Transverse colon (tissue), 4 donors: ENCODE measurements at regions not wholly inside any gene's neighbourhood (a gene's known extent, or its start where the extent isn't known, plus 50 kb on each side); places are given as distances from the start of the nearest gene placed in this dataset.

ENCODE experiments used
- DNase-seq: peaks from one replicate; pipeline ENCODE4 v3.0.0-alpha.2; 2019
- H3K27ac ChIP-seq, 4 donors: fragments of 200-600 bp; sonication (generic); 2 replicates each; pipeline ENCODE4 v1.5.1; 2016 to 2018; ENCODE audit warnings: inconsistent platforms in 4 of 4
- H3K27me3 ChIP-seq: fragments of 200-600 bp; sonication (generic); 2 replicates; pipeline ENCODE4 v1.5.1; 2017; ENCODE audit warnings: inconsistent platforms
- H3K36me3 ChIP-seq, 4 donors: fragments of 200-600 bp; sonication (generic); 2 replicates each; pipeline ENCODE4 v1.5.1; 2017 to 2019; ENCODE audit warnings: inconsistent platforms in 4 of 4
- H3K4me1 ChIP-seq, 4 donors: fragments of 200-600 bp; sonication (generic); 2 replicates each; pipeline ENCODE4 v1.5.1; 2017 to 2020; ENCODE audit warnings: inconsistent platforms in 4 of 4
- H3K4me3 ChIP-seq, 4 donors: fragments of 200-600 bp; sonication (generic); 1 replicate in 1 of 4; 2 replicates in 3 of 4; pipeline versions ENCODE4 v1.5.1 to v1.6.1; 2017 to 2019; ENCODE audit warnings: inconsistent platforms in 4 of 4
- H3K9me3 ChIP-seq, 2 donors: fragments of 200-600 bp; sonication (generic); 2 replicates each; pipeline ENCODE4 v1.5.1; 2017 to 2019; ENCODE audit warnings: inconsistent platforms in 2 of 2
- EP300 ChIP-seq: sonication (generic); formaldehyde crosslinking; IDR thresholded peaks from one replicate; pipeline ENCODE4 v1.6.1; 2017; ENCODE audit warnings: antibody characterized with exemption, low read depth
- POLR2A ChIP-seq: fragments of 450-650 bp; IDR thresholded peaks from one replicate; pipeline ENCODE4 v1.6.1; 2016; ENCODE audit warnings: antibody characterized with exemption, mild to moderate bottlenecking, moderate library complexity
- POLR2AphosphoS5 ChIP-seq, 3 donors: sonication (generic); formaldehyde crosslinking; IDR thresholded peaks; one replicate each; pipeline ENCODE4 v1.6.1; 2016; ENCODE audit warnings: antibody characterized with exemption in 3 of 3
- WGBS, 2 donors: methylation state at CpG; one replicate each; pipeline ENCODE4 v1.1.5; 2018; ENCODE audit warnings: low coverage in 1 of 2; 5-methylcytosine and 5-hydroxymethylcytosine counted together
- in situ Hi-C, 4 donors: fragments of 200-750 bp; cut with MboI; loops; one replicate each; pipeline versions ENCODE4 v1.15.0 to v1.15.1; 2017; ENCODE audit warnings: low sequenced_read_pairs in 3 of 4, low pct_ligation_motif_present in 1 of 4, low pct_unique_long_range_greater_than_20kb in 1 of 4
- intact Hi-C: fragments of 100-400 bp; cut with DNase I; formaldehyde crosslinking; loops from one replicate; pipeline ENCODE4 v1.15.1; 2023; ENCODE audit warnings: low total_unique reads
- TF ChIP-seq, protein P1 (sequence below), 5 experiments: fragments of 200-600 bp in 3 of 5; fragments of 450-650 bp in 2 of 5; sonication (generic) in 3 of 5; IDR thresholded peaks; 1 replicate in 2 of 5; 2 replicates in 3 of 5; pipeline ENCODE4 v1.5.1; 2016 to 2017; ENCODE audit warnings: antibody characterized with exemption in 5 of 5, inconsistent platforms in 3 of 5, mild to moderate bottlenecking in 2 of 5, moderate library complexity in 1 of 5

DNA sequence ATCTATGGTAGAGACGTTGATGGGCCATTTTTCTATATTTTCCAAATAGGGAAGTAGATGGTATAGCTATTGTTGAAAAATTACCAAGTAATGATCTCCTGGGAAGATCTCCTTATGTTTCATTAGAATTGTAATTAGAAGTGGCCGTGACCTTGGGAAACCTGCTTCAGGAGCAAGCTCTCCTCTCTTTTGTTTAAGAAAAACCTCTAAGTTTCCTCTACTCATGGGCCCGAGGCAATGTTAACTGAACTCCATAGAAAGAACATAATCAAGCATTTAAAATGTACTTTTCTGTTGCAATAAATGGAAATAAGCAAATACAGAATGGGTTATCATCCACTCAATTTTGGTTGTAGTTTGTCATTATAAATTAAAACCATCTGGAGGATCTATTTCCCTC lies 511.2 kb upstream of the MDFIC2 start:
- Histone ChIP-seq H3K4me1 (no peaks in the 10 kb centered on the region), H3K9me3 (no peaks in the 10 kb centered on the region), H3K4me3 (no peak overlapping the region), H3K27ac (no peak overlapping the region), H3K36me3 (no peaks in the 10 kb centered on the region), H3K27me3 (no peaks in the 10 kb centered on the region)
- intact Hi-C loops = no loop called here
- no peak for DNase-seq
- 69 to 90% methylated on average over 1 to 3 of the region's 3 CpGs for WGBS, 2 donors
- in situ Hi-C loops = no loop called here
- no peak for TF ChIP-seq EP300
- no peak for TF ChIP-seq POLR2AphosphoS5 (IDR thresholded peaks at IDR 0.05)
- TF ChIP-seq POLR2A = no peak
- TF ChIP-seq, protein P1, sequence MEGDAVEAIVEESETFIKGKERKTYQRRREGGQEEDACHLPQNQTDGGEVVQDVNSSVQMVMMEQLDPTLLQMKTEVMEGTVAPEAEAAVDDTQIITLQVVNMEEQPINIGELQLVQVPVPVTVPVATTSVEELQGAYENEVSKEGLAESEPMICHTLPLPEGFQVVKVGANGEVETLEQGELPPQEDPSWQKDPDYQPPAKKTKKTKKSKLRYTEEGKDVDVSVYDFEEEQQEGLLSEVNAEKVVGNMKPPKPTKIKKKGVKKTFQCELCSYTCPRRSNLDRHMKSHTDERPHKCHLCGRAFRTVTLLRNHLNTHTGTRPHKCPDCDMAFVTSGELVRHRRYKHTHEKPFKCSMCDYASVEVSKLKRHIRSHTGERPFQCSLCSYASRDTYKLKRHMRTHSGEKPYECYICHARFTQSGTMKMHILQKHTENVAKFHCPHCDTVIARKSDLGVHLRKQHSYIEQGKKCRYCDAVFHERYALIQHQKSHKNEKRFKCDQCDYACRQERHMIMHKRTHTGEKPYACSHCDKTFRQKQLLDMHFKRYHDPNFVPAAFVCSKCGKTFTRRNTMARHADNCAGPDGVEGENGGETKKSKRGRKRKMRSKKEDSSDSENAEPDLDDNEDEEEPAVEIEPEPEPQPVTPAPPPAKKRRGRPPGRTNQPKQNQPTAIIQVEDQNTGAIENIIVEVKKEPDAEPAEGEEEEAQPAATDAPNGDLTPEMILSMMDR (IDR thresholded peaks at IDR 0.05) = no peak

DNA sequence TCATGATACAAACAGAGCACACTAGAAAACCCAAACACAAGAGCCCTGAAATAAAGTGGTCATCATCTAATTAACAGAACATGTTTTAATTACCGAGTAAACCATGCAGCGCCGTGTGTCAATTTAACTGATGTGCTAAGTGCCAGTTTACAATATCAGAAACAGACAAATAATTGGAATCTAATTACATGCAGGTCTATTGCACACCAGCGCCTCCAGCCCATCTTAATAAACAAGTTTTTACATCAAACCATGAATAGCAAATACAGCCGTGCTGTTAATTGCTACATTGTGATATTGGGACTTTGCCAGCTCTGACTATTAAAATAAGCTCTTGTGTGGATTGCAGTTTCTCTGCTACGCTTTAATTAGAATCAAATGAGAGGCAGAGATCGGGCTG lies 510.2 kb upstream of the MDFIC2 start:
- Histone ChIP-seq H3K4me1 (no peaks in the 10 kb centered on the region), H3K4me3 (no peak overlapping the region), H3K27me3 (no peaks in the 10 kb centered on the region), H3K36me3 (no peaks in the 10 kb centered on the region), H3K9me3 (no peaks in the 10 kb centered on the region), H3K27ac (no peak overlapping the region)
- no peak for DNase-seq
- TF ChIP-seq POLR2AphosphoS5 (IDR thresholded peaks at IDR 0.05) = no peak
- TF ChIP-seq EP300 = no peak
- TF ChIP-seq, protein P1 (IDR thresholded peaks at IDR 0.05) = no peak
- no peak for TF ChIP-seq POLR2A
- WGBS, 2 donors = 71 to 76% methylated on average over 5 to 7 of the region's 7 CpGs
- intact Hi-C loops = no loop called here
- in situ Hi-C loops = no loop called here

DNA sequence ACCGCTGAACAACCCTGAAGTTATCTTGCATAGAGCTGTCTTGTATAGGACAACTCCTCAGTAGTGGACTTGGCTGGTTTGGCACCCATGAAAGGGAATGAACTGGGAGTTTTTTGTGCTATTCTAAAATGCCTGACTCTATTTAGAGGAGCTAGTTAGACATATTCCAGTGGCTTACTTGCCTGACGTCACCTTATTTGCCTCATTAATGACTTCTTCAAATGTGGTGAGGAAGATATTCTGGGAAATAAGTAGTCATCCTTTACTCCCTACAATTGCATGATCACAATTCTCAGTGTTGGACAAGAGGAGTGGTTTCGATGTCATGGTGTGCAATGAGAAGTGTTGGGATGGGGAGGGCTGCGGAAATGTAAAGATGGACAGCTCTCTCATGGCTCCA lies 509.2 kb upstream of the MDFIC2 start:
- H3K36me3 ChIP-seq = no peaks in the 10 kb centered on the region
- DNase-seq = no peak
- H3K9me3 ChIP-seq = no peaks in the 10 kb centered on the region
- WGBS, 2 donors = 91 to 93% methylated on average over 2 to 4 of the region's 4 CpGs
- no peak overlapping the region for H3K27ac ChIP-seq
- in situ Hi-C loops (no loop called here), intact Hi-C loops (no loop called here)
- TF ChIP-seq POLR2A (no peak), POLR2AphosphoS5 (IDR thresholded peaks at IDR 0.05) (no peak)
- no peak overlapping the region for H3K4me3 ChIP-seq
- H3K27me3 ChIP-seq = no peaks in the 10 kb centered on the region
- H3K4me1 ChIP-seq = no peaks in the 10 kb centered on the region

DNA sequence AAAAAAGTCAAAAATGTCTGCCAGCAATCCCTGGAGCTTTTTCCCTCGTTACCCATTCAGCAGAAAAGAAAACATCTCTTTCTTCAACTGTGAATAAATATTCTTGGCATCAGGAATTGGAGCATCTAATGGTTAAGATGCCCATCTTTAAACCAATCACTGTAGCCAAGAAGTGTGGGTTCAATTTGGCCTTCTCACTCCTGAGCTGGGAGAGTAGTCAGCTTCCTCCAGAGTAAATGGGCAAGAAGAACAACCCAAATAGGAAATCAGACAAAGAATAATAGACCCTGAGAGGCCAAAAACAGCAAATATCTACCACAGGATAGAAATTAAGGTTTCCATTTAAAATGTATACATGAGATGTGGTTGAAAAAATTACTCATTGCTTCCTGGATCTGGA lies 508.0 kb upstream of the MDFIC2 start:
- H3K4me1 ChIP-seq = no peaks in the 10 kb centered on the region
- in situ Hi-C loops = no loop called here
- no peak overlapping the region for H3K27ac ChIP-seq
- intact Hi-C loops = no loop called here
- TF ChIP-seq POLR2A (no peak), EP300 (no peak), POLR2AphosphoS5 (IDR thresholded peaks at IDR 0.05) (no peak)
- TF ChIP-seq, protein P1 (IDR thresholded peaks at IDR 0.05) = no peak
- WGBS, 2 donors = 38 to 40% methylated on average over 1 of the region's 1 CpG
- no peaks in the 10 kb centered on the region for H3K36me3 ChIP-seq
- no peaks in the 10 kb centered on the region for H3K9me3 ChIP-seq
- no peak overlapping the region for H3K4me3 ChIP-seq
- no peaks in the 10 kb centered on the region for H3K27me3 ChIP-seq
- DNase-seq = no peak

DNA sequence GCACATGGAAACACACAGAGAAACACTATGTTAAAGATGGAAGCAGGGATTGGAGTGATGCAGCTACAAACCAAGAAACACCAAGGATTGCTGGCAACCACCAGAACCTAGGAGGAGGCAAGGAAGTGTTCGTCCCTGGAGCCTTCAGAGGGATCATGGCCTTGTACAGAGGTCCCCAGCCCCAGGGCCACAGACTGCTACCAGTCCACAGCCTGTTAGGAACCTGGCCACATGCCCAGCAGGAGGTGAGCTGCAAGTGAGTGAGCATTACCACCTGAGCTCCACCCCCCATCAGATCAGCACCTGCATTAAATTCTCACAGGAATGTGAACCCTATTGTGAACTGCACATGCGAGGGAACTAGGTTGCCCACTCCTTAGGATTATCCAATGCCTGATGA lies 505.7 kb upstream of the MDFIC2 start:
- no peak for TF ChIP-seq POLR2A
- no peak for TF ChIP-seq POLR2AphosphoS5 (IDR thresholded peaks at IDR 0.05)
- TF ChIP-seq EP300 = no peak
- TF ChIP-seq, protein P1 (IDR thresholded peaks at IDR 0.05) = no peak
- H3K27ac ChIP-seq = no peak overlapping the region
- no peaks in the 10 kb centered on the region for H3K36me3 ChIP-seq
- in situ Hi-C loops (no loop called here), intact Hi-C loops (no loop called here)
- H3K4me3 ChIP-seq = no peak overlapping the region
- H3K4me1 ChIP-seq = no peaks in the 10 kb centered on the region
- 60 to 86% methylated on average over 1 to 2 of the region's 2 CpGs for WGBS, 2 donors
- DNase-seq = no peak
- H3K27me3 ChIP-seq = no peaks in the 10 kb centered on the region
- no peaks in the 10 kb centered on the region for H3K9me3 ChIP-seq
